ENCODE measurements at regions not wholly inside any gene's neighbourhood (a gene's known extent, or its start where the extent isn't known, plus 50 kb on each side); places are given as distances from the start of the nearest gene placed in this dataset.

DNA sequence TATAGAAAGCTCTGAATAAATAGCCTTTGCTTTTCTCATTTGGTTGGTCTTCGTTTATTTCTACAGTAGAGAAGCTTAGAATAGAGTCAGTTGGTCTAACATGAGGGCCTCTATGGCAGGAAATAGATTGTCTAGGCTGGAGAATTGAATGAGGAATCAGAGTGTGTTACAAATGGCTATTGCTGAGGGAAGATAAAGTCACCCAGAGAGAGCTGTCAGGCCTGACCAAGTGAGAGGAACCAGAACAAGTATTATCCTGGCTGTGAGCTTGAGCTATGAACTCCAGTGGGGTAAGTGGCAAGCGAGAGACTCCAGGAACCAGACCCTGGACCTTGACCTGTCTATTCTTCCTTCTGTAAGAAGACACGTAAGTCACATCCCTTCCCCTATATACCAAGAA, 353.1 kb downstream of the CD83 start:
- POLR2A ChIA-PET (ENCODE audit: unreplicated experiment): interaction anchor here (0.6 kb wide), 1 partner anchor 836 kb away, joined by 3 read pairs; no protein-coding TSS in a partner anchor
- H3F3A ChIP-seq (ENCODE audit: insufficient read depth, low read depth): no peaks in the 10 kb centered on the region
- H4K20me1 ChIP-seq (ENCODE audit: insufficient read depth): no peaks in the 10 kb centered on the region
- no peaks in the 10 kb centered on the region for H3K27me3 ChIP-seq (ENCODE audit: insufficient read depth, low read depth)
- H3K27ac ChIP-seq: no peak overlapping the region
- CTCF ChIA-PET: no interaction called here
- BruUV-seq (replicated peaks): no TSS peak
- no peaks in the 10 kb centered on the region for H3K4me1 ChIP-seq (replicated peaks; ENCODE audit: insufficient read depth)
- H2AFZ ChIP-seq: no peak overlapping the region
- TF ChIP-seq, protein P1, sequence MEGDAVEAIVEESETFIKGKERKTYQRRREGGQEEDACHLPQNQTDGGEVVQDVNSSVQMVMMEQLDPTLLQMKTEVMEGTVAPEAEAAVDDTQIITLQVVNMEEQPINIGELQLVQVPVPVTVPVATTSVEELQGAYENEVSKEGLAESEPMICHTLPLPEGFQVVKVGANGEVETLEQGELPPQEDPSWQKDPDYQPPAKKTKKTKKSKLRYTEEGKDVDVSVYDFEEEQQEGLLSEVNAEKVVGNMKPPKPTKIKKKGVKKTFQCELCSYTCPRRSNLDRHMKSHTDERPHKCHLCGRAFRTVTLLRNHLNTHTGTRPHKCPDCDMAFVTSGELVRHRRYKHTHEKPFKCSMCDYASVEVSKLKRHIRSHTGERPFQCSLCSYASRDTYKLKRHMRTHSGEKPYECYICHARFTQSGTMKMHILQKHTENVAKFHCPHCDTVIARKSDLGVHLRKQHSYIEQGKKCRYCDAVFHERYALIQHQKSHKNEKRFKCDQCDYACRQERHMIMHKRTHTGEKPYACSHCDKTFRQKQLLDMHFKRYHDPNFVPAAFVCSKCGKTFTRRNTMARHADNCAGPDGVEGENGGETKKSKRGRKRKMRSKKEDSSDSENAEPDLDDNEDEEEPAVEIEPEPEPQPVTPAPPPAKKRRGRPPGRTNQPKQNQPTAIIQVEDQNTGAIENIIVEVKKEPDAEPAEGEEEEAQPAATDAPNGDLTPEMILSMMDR (conservative IDR thresholded peaks at IDR 0.05): no peak
- TF ChIP-seq EZH2 (IDR thresholded peaks at IDR 0.05; ENCODE audit: low read depth): no peak
- intact Hi-C loops (cut with micrococcal nuclease; ENCODE audit: unreplicated experiment): no loop called here
- no peak overlapping the region for H3K4me2 ChIP-seq
- no peak for DNase-seq
- no peaks in the 10 kb centered on the region for H3K9me2 ChIP-seq (ENCODE audit: insufficient read depth)
- no peaks in the 10 kb centered on the region for H3K9me3 ChIP-seq (ENCODE audit: insufficient read depth, low read depth)
- H3K4me3 ChIP-seq: no peak overlapping the region
- H3K79me2 ChIP-seq (ENCODE audit: low read depth): no peaks in the 10 kb centered on the region
- no peaks in the 10 kb centered on the region for H3K36me3 ChIP-seq (ENCODE audit: low read depth)

DNA sequence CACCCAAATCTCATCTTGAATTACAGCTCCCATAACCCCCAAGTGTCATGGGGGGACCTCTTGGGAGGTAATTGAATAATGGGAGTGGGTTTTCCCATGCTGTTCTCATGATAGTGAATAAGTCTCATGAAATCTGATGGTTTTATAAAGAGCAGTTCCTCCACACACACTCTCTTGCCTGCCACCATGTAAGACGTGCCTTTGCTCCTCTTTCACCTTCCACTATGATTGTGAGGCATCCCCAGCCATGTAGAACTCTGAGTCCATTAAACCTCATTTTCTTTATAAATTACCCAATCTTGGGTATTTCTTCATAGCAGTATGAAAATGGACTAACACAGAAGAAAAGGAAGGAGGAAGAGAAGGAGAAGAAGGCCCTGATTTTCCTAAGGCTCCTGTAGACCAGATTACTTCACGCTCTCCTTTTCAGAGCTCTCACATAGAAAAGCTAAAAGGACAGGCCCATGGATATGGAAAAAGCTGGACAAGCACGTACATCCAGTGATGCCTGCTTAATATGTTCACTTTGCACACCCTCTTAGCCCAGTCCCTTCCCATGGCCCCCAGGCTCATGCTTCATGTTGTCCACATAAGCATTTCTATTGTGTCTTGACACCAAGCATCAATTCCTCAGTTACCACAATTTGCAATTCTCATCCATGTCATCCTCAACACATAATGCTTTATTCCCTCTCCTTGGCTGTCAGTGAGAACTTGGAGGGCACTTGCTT, 354.8 kb downstream of the CD83 start:
- Histone ChIP-seq H2AFZ (no peak overlapping the region), H3K9me3 (ENCODE audit: insufficient read depth, low read depth) (no peaks in the 10 kb centered on the region), H3K4me2 (no peak overlapping the region), H3K27me3 (ENCODE audit: insufficient read depth, low read depth) (no peaks in the 10 kb centered on the region), H4K20me1 (ENCODE audit: insufficient read depth) (no peaks in the 10 kb centered on the region), H3K79me2 (ENCODE audit: low read depth) (no peaks in the 10 kb centered on the region), H3K4me1 (replicated peaks; ENCODE audit: insufficient read depth) (no peaks in the 10 kb centered on the region), H3K27ac (no peak overlapping the region), H3F3A (ENCODE audit: insufficient read depth, low read depth) (no peaks in the 10 kb centered on the region), H3K36me3 (ENCODE audit: low read depth) (no peaks in the 10 kb centered on the region), H3K9me2 (ENCODE audit: insufficient read depth) (no peaks in the 10 kb centered on the region), H3K4me3 (no peak overlapping the region)
- POLR2A ChIA-PET (ENCODE audit: unreplicated experiment): no interaction called here
- CTCF ChIA-PET: no interaction called here
- BruUV-seq (replicated peaks): no TSS peak
- TF ChIP-seq EZH2 (IDR thresholded peaks at IDR 0.05; ENCODE audit: low read depth): no peak
- TF ChIP-seq, protein P1 (conservative IDR thresholded peaks at IDR 0.05): no peak
- intact Hi-C loops (cut with micrococcal nuclease; ENCODE audit: unreplicated experiment): no loop called here
- DNase-seq: no peak

DNA sequence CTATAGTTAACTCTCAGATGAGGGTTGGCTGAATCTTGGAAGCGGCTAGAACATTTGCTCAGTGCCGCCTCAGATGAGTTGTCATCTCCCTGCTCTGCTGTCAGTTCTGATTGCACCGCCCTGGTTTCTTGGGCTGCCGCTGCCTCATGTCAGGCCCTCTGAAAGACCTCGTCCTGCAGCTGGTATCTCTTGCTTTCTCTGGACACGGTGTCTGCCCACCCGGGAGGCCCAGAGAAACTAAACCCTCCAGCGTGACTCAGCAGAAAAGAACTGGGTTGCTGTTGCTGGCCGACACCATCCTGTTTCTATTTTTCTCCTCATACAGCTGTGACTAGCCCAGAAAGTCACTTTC, 355.4 kb downstream of the CD83 start:
- Histone ChIP-seq H3K9me2 (ENCODE audit: insufficient read depth) (no peaks in the 10 kb centered on the region), H3K4me3 (no peak overlapping the region), H3K27me3 (ENCODE audit: insufficient read depth, low read depth) (no peaks in the 10 kb centered on the region), H3K4me1 (replicated peaks; ENCODE audit: insufficient read depth) (no peaks in the 10 kb centered on the region), H3K9me3 (ENCODE audit: insufficient read depth, low read depth) (no peaks in the 10 kb centered on the region), H3F3A (ENCODE audit: insufficient read depth, low read depth) (no peaks in the 10 kb centered on the region), H2AFZ (no peak overlapping the region), H3K36me3 (ENCODE audit: low read depth) (no peaks in the 10 kb centered on the region), H3K4me2 (no peak overlapping the region), H3K27ac (no peak overlapping the region), H4K20me1 (ENCODE audit: insufficient read depth) (no peaks in the 10 kb centered on the region), H3K79me2 (ENCODE audit: low read depth) (no peaks in the 10 kb centered on the region)
- no peak for DNase-seq
- no TSS peak for BruUV-seq (replicated peaks)
- ChIA-PET POLR2A (ENCODE audit: unreplicated experiment) (no interaction called here), CTCF (no interaction called here)
- TF ChIP-seq EZH2 (IDR thresholded peaks at IDR 0.05; ENCODE audit: low read depth): no peak
- TF ChIP-seq, protein P1 (conservative IDR thresholded peaks at IDR 0.05): no peak
- intact Hi-C loops (cut with micrococcal nuclease; ENCODE audit: unreplicated experiment): no loop called here
